GM12878 (cell line): ENCODE measurements at regions not wholly inside any gene's neighbourhood (a gene's known extent, or its start where the extent isn't known, plus 50 kb on each side); places are given as distances from the start of the nearest gene placed in this dataset.

Source experiments
- ATAC-seq: fragments of 200-7000 bp; cut with Tn5 transposase; 3 replicates; pipeline ENCODE4 v1.9.1; 2020; ENCODE audit warnings: mild to moderate bottlenecking, moderate library complexity
- BruUV-seq: library from RNA; stranded (reverse); fragments of 400-500 nt; replicated peaks from 2 replicates; lab custom pipeline; 2021; lab: Mats Ljungman, UMichigan
- CTCF ChIA-PET: fragments of 300-600 bp; sonication (Branson Sonifier 250); formaldehyde crosslinking; extraction: SDS; loops from one replicate; lab custom pipeline; 2021; ENCODE audit warnings: inconsistent platforms; lab: Yijun Ruan, JAX
- POLR2A ChIA-PET: fragments of 350-600 bp; formaldehyde crosslinking; extraction: SDS; loops from one replicate; lab custom pipeline; 2021; ENCODE audit warnings: inconsistent platforms; lab: Charles Lee
- RAD21 ChIA-PET: fragments of 300-600 bp; sonication (Branson Sonifier 250); formaldehyde crosslinking; loops from one replicate; lab custom pipeline; 2023; ENCODE audit warnings: antibody characterized with exemption; ENCODE audit not compliant: unreplicated experiment; lab: Charles Lee
- SMC1A ChIA-PET: fragments of 300-600 bp; sonication (Branson Sonifier 250); formaldehyde crosslinking; loops from one replicate; lab custom pipeline; 2023; ENCODE audit not compliant: unreplicated experiment, uncharacterized antibody; lab: Charles Lee
- DNase-seq: peaks from one replicate; pipeline ENCODE4 v3.0.0-alpha.2; 2011; ENCODE audit warnings: low read depth, low spot score
- FAIRE-seq: peaks from 3 replicates; lab custom pipeline; 2011; peaks lifted over from hg19 to GRCh38; lab: Jason Lieb, UNC
- H2AFZ ChIP-seq: 2 replicates; pipeline ENCODE4 v1.6.0; 2011; ENCODE audit warnings: low read depth, low read length, control low read depth; ENCODE audit not compliant: control insufficient read depth
- H3K27ac ChIP-seq: 2 replicates; pipeline ENCODE4 v1.5.1; 2011; ENCODE audit warnings: control low read depth; ENCODE audit not compliant: control insufficient read depth, insufficient read depth
- H3K27me3 ChIP-seq, 2 experiments: replicated peaks in 1 of 2; 2 replicates each; pipeline versions ENCODE4 v1.6.0 to v1.6.1; 2011; ENCODE audit warnings: low read length in 1 of 2; ENCODE audit not compliant: control insufficient read depth in 2 of 2, insufficient read depth in 2 of 2
- H3K36me3 ChIP-seq, 2 experiments: 2 replicates each; pipeline ENCODE4 v1.5.1; 2011; ENCODE audit warnings: low read length in 1 of 2; ENCODE audit not compliant: control insufficient read depth in 2 of 2, insufficient read depth in 2 of 2
- H3K4me1 ChIP-seq: 2 replicates; pipeline ENCODE4 v1.6.1; 2011; ENCODE audit warnings: mild to moderate bottlenecking, low read length, moderate library complexity, mixed read lengths; ENCODE audit not compliant: control insufficient read depth, insufficient read depth
- H3K4me2 ChIP-seq: 2 replicates; pipeline ENCODE4 v1.6.0; 2011; ENCODE audit warnings: control low read depth; ENCODE audit not compliant: control insufficient read depth, insufficient read depth
- H3K4me3 ChIP-seq: fragments of 200-600 bp; sonication (generic); 2 replicates; pipeline ENCODE4 v1.5.1; 2016
- H3K79me2 ChIP-seq: 2 replicates; pipeline ENCODE4 v1.6.0; 2011; ENCODE audit warnings: low read length; ENCODE audit not compliant: control insufficient read depth, insufficient read depth
- H3K9ac ChIP-seq: 2 replicates; pipeline ENCODE4 v1.8.0; 2011; ENCODE audit warnings: low read length, control low read depth, mixed read lengths; ENCODE audit not compliant: control insufficient read depth, insufficient read depth
- H3K9me3 ChIP-seq: replicated peaks from 3 replicates; pipeline ENCODE4 v1.5.1; 2011; ENCODE audit warnings: mild to moderate bottlenecking, low read length; ENCODE audit not compliant: control insufficient read depth, insufficient read depth
- H4K20me1 ChIP-seq: 2 replicates; pipeline ENCODE4 v1.6.0; 2011; ENCODE audit not compliant: control insufficient read depth, insufficient read depth
- CBFB ChIP-seq: IDR thresholded peaks from 2 replicates; pipeline ENCODE4 v1.6.1; 2016; ENCODE audit warnings: antibody characterized with exemption, low read depth
- CBX3 ChIP-seq: fragments of 200-600 bp; sonication (generic); IDR thresholded peaks from 2 replicates; pipeline ENCODE4 v1.6.1; 2016; ENCODE audit warnings: low read depth, borderline replicate concordance
- CEBPB ChIP-seq, 2 experiments: fragments of 150-350 bp in 1 of 2; IDR thresholded peaks; 2 replicates each; pipeline ENCODE4 v1.6.1; 2012 to 2014; ENCODE audit warnings: low read depth in 2 of 2, low read length in 2 of 2, borderline replicate concordance in 1 of 2, inconsistent platforms in 1 of 2
- CUX1 ChIP-seq: IDR thresholded peaks from 2 replicates; pipeline ENCODE4 v1.6.1; 2012; ENCODE audit warnings: improper control_type of control experiment, low read depth, low read length; ENCODE audit not compliant: insufficient replicate concordance
- MEF2B ChIP-seq: fragments of 450-650 bp; IDR thresholded peaks from 2 replicates; pipeline ENCODE4 v1.6.1; 2018; ENCODE audit warnings: mild to moderate bottlenecking, moderate library complexity; ENCODE audit not compliant: partially characterized antibody, poor library complexity, severe bottlenecking
- NR2C2 ChIP-seq: IDR thresholded peaks from 2 replicates; pipeline ENCODE4 v1.6.1; 2011; ENCODE audit warnings: borderline replicate concordance, low read depth; ENCODE audit not compliant: control insufficient read depth, insufficient read length
- POU2F2 ChIP-seq: IDR thresholded peaks from 3 replicates; pipeline ENCODE4 v1.6.1; 2011; ENCODE audit warnings: low read depth, mild to moderate bottlenecking, low read length, borderline replicate concordance
- RFX5 ChIP-seq: IDR thresholded peaks from 2 replicates; pipeline ENCODE4 v1.6.1; 2011; ENCODE audit warnings: low read depth, low read length, improper control_type of control experiment
- YBX1 ChIP-seq: fragments of 450-650 bp; IDR thresholded peaks from 2 replicates; pipeline ENCODE4 v1.6.1; 2016; ENCODE audit warnings: antibody characterized with exemption
- WGBS: methylation state at CpG from one replicate; pipeline ENCODE4 v1.1.6; 2016; ENCODE audit warnings: low lambda C conversion rate; ENCODE audit not compliant: insufficient replicate concordance, insufficient coverage; ENCODE audit errors: missing lambda C conversion rate; 5-methylcytosine and 5-hydroxymethylcytosine counted together
- in situ Hi-C: fragments of 300-500 bp; cut with MboI; formaldehyde crosslinking; loops from 9 replicates; pipeline ENCODE4 v1.14.3; 2018; ENCODE audit warnings: mixed read lengths
- intact Hi-C: fragments of 100-400 bp; cut with micrococcal nuclease; formaldehyde crosslinking; loops from one replicate; pipeline ENCODE4 v1.14.2; 2022; ENCODE audit not compliant: unreplicated experiment

GRCh38 chr18:53756610-53756972 is 467.9 kb downstream of the MBD2 start:
- H3K27me3 ChIP-seq: no peaks in the 10 kb centered on the region
- 41% methylated on average over 3 of the region's 3 CpGs for WGBS
- BruUV-seq: no TSS peak
- no peaks in the 10 kb centered on the region for H3K79me2 ChIP-seq
- SMC1A ChIA-PET: no interaction called here
- no peak overlapping the region for H3K4me3 ChIP-seq
- intact Hi-C loops: no loop called here
- ATAC-seq (no peak), FAIRE-seq (no peak), DNase-seq (no peak)
- H4K20me1 ChIP-seq: no peaks in the 10 kb centered on the region
- H3K4me2 ChIP-seq: no peak overlapping the region
- TF ChIP-seq CBX3: no peak
- no peak overlapping the region for H3K9ac ChIP-seq
- H3K36me3 ChIP-seq: no peaks in the 10 kb centered on the region
- POLR2A ChIA-PET: no interaction called here
- H3K27ac ChIP-seq: no peak overlapping the region
- H2AFZ ChIP-seq: no peak overlapping the region
- no peaks in the 10 kb centered on the region for H3K4me1 ChIP-seq
- in situ Hi-C loops: no loop called here
- H3K9me3 ChIP-seq: no peaks in the 10 kb centered on the region
- RAD21 ChIA-PET: no interaction called here
- CTCF ChIA-PET: no interaction called here

GRCh38 chr18:53755914-53756609 is 468.4 kb downstream of the MBD2 start:
- ChIA-PET POLR2A (no interaction called here), RAD21 (no interaction called here), SMC1A (no interaction called here), CTCF (no interaction called here)
- WGBS: 71% methylated on average over 5 of the region's 5 CpGs
- intact Hi-C loops: no loop called here
- Histone ChIP-seq H3K27ac (no peak overlapping the region), H3K4me3 (no peak overlapping the region), H3K4me2 (no peak overlapping the region), H4K20me1 (no peaks in the 10 kb centered on the region), H3K4me1 (no peaks in the 10 kb centered on the region), H3K9ac (no peak overlapping the region), H2AFZ (no peak overlapping the region), H3K36me3 (no peaks in the 10 kb centered on the region), H3K79me2 (no peaks in the 10 kb centered on the region), H3K9me3 (no peaks in the 10 kb centered on the region), H3K27me3 (no peaks in the 10 kb centered on the region)
- no TSS peak for BruUV-seq
- ATAC-seq (no peak), DNase-seq (no peak), FAIRE-seq (no peak)
- in situ Hi-C loops: no loop called here
- TF ChIP-seq CUX1 (no peak), CEBPB (IDR thresholded peaks at IDR 0.05; ENCODE audit: borderline replicate concordance in 1 of 2, low read depth in 2 of 2, low read length in 2 of 2) (no peak), RFX5 (no peak), MEF2B (no peak), CBFB (no peak), YBX1 (no peak), NR2C2 (no peak), POU2F2 (no peak)
